ENCODE measurements at regions not wholly inside any gene's neighbourhood (a gene's known extent, or its start where the extent isn't known, plus 50 kb on each side); places are given as distances from the start of the nearest gene placed in this dataset.
"Not testable (repeated sequence)": the region's sequence is repeated elsewhere in the genome, so short reads cannot be mapped to it uniquely, and the experiment has no call there.

DNA sequence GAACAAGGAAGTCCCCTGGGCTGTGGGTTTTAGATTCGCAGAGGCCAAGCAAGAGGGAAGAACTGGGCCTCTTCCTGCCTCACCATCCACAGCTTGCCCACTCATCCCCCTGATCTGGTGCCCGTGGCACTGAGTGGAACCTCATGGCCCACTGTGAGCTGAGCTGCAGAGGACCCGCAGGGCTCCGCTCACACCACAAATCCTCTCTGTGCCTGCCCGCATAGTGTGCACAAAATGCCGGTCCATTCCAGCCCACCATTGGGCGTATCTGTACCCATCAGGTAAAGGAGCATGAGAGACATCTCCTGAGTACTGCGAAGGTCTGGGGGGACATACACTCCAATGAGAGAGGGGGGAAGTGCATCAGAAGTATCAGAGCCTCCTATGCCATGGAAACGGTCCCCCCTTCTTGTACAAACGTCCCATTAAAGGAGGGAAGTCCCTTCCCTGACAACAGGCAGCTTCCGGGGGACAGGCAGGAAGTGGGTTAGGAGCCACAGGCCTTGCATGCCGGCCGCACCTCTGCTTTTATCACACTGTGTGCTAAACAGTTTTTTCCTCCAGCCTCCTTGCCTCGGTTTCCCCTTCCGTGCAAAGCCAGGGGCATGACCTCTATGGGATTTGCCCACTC is 309.4 kb upstream of the DIO3 start:
- DNase-seq, result no peak

DNA sequence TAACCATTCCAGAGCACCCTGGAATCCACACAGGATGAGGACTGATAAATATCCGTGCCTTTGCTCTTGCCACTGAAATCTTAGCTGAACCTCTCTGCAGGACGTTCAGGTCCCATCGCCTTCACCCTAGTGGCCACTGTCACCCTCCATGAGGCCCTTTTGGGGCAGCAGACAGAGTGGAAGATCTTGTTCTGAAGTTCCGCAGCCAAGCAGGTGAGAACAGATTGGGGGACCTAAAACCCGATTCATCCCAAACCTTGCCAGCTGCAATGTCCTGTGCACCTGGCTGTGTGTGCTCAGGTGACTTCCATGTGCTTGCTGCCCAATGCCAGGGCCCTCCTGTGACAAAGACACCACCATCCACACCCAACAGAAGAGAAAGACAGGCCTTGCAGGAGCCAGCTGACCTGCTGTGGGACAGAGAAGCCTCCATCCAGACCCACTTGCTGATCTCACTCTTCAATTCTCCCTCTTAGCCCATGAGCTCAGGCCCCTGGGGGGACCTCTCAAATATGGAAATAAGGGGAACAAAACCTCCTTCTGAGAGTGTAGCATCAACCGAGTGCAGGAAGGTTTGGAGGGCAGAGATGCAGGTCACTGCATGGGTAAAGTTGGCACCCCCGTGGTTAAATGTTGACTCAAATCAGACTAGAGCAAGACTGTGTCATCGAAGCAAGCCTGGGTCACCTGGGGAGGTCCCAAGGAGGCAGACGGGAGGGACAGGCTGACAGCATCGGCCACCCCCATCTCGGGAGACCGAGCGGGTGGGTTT is 308.7 kb upstream of the DIO3 start:
- no peak for DNase-seq

DNA sequence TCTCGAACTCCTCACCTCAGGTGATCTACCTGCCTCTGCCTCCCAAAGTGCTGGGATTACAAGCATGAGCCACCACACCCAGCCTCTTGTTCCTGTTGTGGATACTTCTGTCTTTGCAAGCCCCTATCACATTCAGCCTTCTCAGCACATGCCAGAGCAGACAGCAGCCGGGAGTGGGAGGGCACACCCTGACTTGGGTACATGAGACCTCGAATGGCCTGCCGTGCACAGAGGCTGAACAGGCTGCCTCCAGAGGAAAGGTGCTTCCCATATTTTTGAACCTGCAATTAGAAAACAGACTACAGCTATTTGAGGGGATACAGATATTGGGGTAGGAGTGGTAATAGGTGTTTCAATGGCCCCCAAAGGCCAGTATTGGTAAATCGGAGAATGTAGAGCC is 307.3 kb upstream of the DIO3 start:
- no peak for DNase-seq

DNA sequence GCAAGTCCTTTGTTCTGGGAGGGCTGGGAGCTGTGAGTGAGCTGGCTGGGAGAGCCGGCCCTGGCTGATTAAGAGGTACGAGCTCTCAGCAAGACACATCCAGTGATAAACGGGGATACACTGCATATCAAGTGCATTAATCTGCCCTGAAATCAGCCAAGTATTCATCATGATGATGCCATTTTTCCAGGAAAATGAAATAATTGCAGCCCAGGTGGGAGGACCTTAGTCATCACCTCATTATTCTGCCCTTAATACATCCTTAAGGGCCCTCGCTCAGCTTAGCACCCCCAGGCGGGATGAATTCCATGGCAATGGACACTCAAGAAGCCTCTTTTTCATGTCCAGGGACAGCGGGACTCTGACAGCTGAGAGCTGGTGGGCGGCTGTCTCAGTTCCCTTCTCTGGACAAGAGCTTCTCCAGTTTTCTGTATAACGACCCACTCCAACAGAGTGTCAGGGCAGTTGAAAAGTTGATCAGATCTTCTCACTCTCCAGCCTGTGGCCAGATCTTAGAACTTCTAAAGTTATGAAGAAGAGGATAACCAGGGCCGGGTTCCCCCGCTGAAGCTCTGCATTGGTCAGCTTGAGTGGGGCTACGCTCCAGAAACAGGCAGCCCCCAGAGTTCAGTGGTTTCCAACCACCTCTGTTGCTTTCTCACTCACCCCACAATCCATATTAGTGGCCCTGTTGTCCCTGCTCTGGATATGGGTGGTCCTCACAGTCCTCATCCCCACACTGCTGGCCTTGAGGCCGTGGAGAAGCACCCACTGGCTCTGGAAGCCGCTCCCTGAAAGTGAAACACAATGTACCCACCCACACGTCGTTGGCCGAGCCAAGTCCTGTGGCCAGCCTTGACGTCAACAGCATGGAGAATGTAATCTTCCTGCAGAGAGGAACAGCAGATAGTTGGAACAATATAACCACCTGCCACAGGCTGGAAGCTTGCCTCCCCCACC is 306.2 kb upstream of the DIO3 start:
- no peak for DNase-seq

DNA sequence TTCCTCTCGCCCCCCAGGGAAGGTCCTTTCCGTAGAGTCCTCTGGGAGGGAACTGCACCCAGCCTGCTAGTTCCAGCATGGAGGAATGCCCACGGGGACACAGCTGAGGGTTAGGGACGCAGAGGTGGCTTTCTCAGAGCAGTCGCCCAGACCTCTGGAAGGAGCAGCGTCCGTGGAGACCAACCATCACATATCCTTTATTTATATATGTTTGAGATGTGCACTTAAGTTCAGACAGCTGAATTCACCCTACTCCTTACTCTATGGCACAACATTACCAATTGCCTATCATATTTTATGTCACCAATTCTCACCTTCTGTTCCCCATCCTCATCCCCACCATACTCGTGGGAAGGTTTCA is 305.6 kb upstream of the DIO3 start:
- no peak for DNase-seq

DNA sequence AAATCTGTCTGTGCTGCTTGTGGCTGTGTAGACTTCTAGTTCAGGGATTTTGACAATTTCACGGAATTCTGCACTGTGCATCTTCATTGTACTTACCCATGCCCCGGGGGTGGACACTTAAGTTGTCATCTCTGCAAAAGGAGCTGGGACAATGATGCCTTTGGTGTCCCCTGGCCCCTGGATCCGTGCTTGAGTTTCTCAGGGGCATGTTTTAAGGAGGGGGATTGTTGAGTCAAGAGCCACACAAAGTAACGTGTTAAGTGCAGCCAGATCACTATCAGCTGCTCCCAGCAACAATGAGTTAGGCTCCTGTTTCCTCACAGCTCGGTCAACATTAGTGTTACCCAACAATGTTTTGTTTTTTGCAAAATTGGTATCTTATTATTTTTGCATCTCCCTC is 305.0 kb upstream of the DIO3 start:
- no peak for DNase-seq

DNA sequence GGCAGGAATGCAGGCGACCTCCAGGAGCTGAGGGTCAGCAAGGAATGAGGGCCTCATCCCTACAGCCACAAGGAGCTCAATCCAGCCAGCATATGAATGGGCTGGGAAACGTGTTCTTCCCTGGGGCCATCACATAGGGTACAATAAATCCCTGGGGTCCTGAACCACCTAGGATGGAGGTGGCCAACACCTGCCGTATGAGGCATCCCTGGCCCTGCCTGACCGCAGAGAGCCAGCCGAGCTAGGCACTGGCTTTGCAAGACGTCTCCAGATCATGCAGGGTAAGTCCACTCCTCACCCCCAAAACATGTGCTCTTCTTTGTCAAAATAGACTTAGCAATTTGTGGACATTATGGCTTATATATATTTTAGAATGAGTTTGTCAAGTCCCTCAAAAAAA is 303.7 kb upstream of the DIO3 start:
- DNase-seq, result no peak

DNA sequence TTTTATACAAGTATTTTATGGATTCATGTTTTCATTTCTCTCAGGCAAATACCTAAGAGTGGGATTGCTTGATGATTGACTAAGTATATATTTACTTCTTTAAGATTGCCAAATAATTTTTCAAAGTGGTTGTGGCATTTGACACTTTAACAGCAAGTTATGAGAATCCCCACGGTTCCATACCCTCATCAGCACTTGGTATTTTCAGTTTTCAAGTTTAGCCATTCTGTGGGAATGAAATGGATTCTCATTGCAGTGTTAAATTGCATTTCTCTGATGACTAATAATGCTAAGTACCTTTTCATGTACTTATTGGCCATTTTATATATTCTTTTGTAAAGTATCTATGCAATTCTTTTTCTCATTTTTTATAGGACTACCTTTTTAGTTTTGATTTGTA is 301.5 kb upstream of the DIO3 start:
- no peak for DNase-seq

DNA sequence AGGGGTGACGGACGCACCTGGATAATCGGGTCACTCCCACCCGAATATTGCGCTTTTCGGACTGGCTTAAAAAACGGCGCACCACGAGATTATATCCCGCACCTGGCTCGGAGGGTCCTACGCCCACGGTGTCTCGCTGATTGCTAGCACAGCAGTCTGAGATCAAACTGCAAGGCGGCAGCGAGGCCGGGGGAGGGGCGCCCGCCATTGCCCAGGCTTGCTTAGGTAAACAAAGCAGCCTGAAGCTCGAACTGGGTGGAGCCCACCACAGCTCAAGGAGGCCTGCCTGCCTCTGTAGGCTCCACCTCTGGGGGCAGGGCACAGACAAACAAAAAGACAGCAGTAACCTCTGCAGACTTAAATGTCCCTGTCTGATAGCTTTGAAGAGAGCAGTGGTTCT is 294.9 kb upstream of the DIO3 start:
- not testable (repeated sequence) for DNase-seq

DNA sequence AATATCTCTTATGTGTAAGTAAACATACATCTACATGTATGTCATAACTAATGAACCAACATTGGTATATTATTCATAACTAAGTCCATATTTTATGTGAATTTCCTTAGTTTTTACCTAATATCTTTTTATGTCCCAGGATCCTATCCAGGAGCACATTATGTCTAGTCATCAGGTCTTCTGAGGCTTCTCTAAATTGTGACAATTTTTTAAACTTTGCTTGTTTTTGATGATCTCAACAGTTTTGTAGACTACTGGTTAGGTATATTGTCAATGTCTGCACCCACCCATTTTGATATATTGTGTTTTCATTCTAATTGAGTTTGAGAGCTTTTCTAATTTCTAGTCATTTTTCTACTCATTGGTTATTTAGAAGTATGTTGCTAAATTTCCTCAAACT is 288.2 kb upstream of the DIO3 start:
- no peak for DNase-seq

DNA sequence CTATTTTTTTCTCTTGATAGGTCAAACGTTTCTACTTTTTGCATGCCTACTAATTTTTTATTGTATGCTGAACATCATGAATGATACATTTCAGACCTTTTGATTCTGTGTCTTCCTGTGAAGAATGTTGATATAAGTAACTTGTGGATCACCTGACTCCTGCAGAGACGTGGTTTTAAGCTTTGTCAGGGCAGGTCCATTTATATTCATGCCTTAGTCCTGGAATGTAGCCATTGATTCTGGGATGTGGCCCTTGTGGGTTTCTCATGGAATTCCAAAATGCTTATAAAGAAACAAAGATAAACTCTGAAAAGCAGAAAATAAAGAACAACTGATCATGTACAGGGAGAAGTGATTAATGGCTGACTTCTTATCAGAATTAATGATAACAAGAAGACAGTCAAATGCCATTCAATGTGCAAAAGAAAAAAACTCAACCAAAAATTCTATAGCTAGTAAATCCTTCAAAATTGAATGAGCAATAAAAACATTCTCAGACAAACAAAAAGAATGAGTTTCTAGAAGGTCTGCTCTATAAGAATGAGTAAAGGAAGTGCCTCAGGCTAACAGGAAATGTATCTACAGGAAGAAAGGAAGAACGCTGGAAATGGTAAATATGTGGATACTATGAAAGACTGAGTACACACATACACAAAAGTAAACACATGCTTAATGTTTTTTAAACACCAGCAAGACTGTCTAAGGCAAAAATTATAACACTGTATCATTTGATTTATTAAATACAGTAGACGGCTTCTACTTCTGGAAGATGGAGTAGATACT is 284.8 kb upstream of the DIO3 start:
- no peak for DNase-seq

DNA sequence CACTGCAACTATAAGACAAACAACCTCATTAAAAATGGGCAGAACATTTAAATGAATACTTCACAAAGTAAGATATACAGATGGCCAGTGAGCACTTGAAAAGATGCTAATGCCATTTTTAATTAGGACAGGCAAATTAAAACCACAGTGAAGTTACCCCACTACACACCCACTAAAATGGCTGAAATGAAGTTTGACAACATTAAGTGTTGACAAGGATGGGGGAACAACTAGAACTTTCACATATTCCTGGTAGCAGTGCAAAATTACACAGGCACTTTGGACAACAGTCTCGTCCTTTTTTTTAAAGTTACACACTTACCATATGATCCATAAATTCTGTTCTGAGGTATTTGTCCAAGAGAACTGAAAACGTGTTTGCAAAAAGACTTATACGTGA is 278.9 kb upstream of the DIO3 start:
- DNase-seq, result no peak

DNA sequence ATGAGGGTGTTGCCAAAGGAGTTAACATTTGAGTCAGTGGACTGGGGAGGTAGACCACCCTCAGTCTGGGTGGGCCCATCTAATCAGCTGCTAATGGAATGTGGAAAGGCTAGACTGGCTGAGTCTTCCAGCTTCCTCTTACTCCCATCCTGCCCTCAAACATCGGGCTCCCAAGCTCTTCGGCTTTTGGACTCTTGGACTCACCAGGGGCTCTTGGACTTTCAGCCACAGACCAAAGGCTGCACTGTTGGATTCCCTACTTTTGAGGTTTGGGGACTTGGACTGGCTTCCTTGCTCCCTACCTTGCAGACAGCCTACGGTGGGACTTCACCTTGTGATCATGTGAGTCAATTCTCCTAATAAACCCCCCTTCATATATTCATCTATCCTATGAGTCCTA is 276.6 kb upstream of the DIO3 start:
- DNase-seq, result no peak

DNA sequence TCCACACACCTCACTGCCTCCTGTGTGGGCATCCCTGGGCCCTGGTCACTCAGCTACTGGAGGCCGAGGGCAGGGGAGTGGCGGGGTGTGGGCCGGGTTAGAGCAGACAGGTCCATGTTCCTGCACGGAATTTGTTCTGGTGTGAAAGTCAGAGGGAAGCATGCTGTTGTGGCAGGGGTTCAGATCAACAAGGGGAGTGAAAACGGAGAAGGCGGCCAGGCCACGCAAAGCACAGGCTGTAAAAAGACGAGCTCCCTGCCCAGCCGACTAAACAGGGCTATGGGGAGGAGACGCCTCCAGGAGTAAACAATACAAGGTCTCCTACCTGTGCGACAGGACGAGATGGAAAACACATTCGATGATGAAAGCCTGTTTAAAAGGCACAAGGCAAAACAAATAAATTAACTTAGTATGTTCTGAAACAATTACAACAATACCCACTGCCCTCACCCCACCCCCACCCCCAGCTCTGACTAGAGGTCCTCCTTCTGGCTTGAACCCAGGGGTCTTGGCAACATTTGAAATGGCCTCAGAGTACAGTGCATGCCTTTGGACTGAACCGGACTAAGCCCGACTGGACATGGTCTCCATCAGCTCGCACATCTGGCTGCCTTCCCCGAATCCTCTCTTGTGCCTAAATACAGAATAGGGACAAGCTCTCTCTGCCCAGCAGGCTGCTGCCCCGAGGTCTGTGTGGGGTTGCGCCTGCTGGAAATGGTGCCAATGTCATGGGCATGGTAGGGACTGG is 274.9 kb upstream of the DIO3 start:
- no peak for DNase-seq

DNA sequence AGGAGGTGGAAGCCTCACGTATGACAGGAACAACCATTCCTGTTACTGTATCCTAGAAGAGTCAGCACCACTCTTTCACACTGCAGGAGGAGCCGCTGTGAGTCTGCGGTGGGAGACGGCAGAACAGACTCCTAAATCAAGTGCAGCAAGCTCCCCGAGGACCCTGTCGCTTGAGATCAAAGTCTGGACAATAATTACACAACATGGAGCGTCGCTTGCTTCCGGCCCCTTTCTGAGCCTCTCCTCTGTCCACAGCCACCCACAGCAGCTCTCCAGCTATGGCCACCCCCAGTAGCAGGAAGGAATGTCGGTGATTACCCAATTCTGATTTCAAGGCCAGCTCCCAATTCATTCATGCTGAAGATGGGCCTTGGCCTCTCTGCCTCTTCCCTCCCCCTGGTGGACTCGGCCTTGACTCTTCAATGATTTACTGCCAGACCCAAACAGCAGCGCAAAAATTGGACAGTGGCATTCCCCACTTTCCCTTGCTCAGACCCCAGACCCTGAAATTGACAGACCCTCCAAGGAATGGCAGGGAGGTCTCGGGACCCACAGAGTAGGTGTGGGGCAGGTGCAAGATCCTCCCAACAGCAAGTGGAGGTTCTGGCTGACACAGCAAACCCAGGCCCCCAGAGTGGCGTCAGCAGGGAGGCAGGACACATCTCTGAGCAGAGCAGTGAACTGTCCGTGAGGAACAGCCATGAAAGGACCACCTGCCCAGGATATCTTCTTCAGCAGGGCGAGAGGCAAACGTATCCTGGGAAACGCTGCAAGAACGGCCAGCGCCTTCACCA is 272.7 kb upstream of the DIO3 start:
- DNase-seq, result no peak

DNA sequence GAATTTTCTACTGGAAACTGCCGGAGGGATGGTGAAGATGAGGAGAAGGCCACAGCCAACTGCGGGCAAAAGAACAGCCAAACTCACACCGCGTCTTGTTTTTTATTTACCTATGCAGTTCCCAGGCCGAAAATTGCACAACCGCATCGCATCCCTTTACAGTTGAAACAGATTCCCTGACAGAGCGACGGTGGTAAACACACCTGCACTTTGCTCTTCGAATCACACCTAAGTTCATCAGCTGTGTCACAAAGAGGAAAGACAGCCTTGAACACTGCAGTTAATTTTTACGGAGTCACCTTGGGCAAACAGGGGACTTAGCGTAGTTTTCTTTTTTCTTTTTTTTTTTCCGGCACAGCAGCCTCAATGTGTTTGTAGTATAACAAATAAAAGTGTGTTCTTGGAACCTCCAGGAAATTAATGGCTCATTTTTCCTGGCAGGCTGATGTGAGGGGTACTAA is 272.0 kb upstream of the DIO3 start:
- no peak for DNase-seq

DNA sequence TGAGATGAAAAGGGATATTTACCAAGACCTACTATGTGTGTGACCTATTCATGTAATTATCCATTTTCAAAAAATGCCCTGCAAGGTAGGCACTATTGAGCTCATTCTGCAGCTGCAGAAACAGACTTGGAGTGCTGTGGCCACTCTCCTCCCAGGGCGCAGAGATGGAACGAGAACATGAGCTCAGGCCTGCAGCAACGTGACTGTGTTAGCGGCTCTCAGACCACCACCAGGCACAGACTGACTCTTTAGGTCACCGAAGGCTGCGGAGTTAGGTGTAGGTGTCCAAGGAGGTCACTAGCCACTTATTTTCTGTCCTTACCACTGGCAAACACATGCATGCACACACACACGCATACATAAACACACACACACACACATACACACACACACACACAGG is 271.4 kb upstream of the DIO3 start:
- DNase-seq, result no peak

DNA sequence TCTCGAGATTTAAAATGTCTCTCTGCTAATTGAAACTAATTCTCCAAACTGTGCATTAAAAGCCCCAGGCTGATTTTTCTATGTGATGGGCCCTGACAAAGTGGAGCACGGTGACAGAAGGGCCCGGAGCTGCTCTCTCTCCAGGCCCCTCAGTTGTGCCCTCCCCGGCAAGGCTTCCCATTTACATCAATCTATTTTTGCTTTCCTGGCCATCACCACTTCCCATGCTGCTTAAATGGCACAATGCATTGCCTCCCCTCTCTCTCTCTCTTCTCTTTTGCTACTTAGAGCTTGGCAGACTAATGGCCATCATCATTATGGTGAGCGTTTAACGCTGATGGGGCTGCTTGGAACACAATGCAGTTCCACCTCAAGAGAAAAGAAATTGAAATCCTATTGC is 270.7 kb upstream of the DIO3 start:
- DNase-seq, result peak; percentile 32

DNA sequence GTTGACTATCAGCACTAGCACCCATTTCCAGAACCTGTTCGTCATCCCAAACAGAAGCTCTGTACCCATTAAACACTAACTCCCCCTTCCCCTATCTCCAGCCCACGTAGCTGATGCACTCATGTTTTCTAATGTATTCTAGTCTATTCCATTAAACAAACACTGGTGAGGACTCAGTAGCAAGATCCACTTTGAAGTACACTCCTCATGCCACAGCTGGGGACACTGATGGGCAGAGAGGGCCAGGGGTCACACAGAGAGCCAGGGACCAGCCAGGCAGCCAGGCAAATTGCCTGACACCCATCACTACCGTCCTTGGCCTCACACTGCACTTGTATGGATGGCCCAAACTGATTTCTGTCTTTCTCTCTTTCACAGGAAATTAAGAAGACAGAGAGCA is 269.9 kb upstream of the DIO3 start:
- DNase-seq, result no peak

DNA sequence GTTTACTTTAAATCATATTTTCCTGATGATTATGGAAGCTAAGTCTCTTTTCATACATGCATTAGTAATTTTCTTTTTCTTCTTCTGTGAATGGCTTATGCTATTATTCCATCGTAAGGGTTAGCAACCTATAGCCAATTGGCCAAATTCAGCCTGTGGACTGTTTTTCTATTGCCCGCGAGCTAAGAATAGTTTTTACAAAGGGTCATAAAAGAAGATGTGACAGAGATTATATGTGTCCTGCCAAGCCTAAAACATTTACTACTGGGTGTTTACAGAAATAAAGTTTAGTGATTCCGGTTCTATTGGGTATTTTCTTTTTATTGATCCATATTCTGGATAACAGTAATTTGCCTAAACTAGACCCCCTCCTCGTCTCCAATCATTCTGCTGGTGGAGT is 268.8 kb upstream of the DIO3 start:
- DNase-seq, result no peak

DNA sequence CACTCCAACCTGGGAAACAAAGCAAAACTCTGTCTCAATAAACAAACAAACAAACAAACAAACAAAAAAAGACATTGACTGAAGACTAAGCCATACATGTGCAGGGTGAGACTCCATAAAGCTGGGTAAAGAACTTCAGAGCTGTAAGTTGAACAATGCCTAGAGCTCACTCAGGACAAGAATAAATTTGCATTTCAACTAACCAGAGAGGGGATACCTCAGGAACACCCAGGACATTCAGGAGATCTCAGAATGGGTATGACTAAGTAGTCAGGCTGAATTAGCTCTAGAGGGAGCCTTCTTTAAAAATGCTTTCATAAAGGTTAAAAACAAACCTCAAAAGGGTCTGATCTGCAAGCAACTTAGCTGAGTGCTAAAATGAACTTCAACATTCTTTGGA is 267.7 kb upstream of the DIO3 start:
- DNase-seq, result no peak
